ENCODE measurements at regions not wholly inside any gene's neighbourhood (a gene's known extent, or its start where the extent isn't known, plus 50 kb on each side); places are given as distances from the start of the nearest gene placed in this dataset.

DNA sequence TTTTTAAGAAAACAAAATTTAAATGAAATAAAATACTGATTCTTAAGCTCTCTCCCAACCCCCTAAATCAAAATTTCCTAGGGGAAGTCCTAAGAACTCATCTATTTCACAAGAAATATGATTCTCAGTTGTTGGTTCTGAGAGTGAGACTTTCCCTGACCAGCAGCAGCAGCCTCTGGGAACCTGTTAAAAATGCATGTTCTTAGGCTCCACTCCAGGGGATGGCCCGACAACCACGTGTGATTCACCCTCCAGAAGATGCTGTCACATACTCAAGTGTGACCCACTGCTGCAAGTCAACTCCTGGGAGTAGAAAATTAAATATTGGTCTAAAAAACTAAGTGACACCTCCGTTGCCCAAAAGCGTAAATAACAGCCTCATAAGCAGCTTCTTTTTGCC, 343.2 kb upstream of the NR2F2 start:
- TF ChIP-seq EZH2 (IDR thresholded peaks at IDR 0.05; ENCODE audit: borderline replicate concordance, low read length) = no peak
- TF ChIP-seq, protein P1, sequence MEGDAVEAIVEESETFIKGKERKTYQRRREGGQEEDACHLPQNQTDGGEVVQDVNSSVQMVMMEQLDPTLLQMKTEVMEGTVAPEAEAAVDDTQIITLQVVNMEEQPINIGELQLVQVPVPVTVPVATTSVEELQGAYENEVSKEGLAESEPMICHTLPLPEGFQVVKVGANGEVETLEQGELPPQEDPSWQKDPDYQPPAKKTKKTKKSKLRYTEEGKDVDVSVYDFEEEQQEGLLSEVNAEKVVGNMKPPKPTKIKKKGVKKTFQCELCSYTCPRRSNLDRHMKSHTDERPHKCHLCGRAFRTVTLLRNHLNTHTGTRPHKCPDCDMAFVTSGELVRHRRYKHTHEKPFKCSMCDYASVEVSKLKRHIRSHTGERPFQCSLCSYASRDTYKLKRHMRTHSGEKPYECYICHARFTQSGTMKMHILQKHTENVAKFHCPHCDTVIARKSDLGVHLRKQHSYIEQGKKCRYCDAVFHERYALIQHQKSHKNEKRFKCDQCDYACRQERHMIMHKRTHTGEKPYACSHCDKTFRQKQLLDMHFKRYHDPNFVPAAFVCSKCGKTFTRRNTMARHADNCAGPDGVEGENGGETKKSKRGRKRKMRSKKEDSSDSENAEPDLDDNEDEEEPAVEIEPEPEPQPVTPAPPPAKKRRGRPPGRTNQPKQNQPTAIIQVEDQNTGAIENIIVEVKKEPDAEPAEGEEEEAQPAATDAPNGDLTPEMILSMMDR (IDR thresholded peaks at IDR 0.05; ENCODE audit: low read length) = no peak
